ENCODE measurements at regions not wholly inside any gene's neighbourhood (a gene's known extent, or its start where the extent isn't known, plus 50 kb on each side); places are given as distances from the start of the nearest gene placed in this dataset.

DNA sequence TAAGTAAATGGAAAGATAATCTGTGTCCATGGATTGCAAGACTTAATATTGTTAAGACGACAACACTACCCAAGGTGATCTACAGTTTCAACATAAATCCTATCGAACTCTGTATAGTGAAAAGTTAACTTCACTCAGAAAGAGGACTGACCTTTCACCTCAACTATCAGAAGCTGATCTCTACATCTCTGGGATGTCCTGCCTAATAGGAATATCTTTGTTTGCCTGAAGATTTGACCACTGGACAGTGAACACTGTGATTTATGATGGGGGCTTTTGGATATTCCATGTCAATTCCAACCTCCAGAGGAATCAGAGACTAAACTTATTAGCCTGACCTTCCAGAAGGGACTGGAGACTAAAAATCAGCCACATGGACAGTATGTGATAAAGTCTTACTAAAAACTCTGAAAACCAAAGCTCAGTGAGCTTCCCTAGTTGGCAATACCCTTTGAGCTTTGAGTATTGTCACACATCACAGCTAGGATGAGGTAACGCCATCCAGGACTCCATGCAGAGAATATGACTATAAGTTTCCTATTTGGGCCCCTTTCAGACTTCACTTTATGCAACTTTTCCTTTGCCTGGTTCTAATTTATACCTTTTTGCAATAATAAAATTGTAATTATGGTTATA lies 164.9 kb upstream of the SETMAR start:
- DNase-seq (ENCODE audit: low spot score), result no peak
- TF ChIP-seq, protein P1, sequence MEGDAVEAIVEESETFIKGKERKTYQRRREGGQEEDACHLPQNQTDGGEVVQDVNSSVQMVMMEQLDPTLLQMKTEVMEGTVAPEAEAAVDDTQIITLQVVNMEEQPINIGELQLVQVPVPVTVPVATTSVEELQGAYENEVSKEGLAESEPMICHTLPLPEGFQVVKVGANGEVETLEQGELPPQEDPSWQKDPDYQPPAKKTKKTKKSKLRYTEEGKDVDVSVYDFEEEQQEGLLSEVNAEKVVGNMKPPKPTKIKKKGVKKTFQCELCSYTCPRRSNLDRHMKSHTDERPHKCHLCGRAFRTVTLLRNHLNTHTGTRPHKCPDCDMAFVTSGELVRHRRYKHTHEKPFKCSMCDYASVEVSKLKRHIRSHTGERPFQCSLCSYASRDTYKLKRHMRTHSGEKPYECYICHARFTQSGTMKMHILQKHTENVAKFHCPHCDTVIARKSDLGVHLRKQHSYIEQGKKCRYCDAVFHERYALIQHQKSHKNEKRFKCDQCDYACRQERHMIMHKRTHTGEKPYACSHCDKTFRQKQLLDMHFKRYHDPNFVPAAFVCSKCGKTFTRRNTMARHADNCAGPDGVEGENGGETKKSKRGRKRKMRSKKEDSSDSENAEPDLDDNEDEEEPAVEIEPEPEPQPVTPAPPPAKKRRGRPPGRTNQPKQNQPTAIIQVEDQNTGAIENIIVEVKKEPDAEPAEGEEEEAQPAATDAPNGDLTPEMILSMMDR (IDR thresholded peaks at IDR 0.05; ENCODE audit: extremely low read depth, insufficient read depth, missing control alignments), result no peak
- in situ Hi-C loops (cut with MboI; ENCODE audit: low pct_unique_long_range_greater_than_20kb, low sequenced_read_pairs, unreplicated experiment), result no loop called here

DNA sequence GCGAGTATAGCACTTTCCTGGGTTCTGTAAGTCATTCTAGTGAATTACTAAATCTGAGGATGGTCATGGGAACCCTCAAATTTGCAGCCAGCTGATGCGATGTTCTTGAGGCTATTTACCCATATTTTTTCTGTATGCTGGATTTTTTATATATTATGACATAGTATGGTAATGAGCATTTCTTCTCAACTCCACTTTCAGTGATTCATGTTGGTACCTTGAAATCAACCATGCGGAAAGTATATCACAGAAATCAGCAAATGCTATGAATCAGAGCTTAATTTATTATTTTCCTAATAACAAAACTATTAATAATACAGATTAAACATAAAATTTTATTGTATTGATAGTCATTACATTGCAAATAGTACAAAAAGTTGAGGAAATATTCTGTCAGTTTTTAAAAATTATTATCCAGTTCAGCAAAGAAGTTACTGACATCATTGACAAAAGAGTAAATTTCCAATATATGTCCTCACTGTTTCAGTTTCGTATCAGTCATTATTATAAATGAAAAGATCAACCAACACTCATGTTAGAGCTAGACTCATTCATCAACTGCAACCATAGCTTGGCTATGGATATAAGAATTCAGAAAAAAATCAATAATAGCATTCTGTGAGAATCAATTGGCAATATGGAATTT lies 164.3 kb upstream of the SETMAR start:
- TF ChIP-seq, protein P1 (IDR thresholded peaks at IDR 0.05; ENCODE audit: extremely low read depth, insufficient read depth, missing control alignments), result no peak
- no peak for DNase-seq (ENCODE audit: low spot score)
- in situ Hi-C loops (cut with MboI; ENCODE audit: low pct_unique_long_range_greater_than_20kb, low sequenced_read_pairs, unreplicated experiment), result no loop called here

DNA sequence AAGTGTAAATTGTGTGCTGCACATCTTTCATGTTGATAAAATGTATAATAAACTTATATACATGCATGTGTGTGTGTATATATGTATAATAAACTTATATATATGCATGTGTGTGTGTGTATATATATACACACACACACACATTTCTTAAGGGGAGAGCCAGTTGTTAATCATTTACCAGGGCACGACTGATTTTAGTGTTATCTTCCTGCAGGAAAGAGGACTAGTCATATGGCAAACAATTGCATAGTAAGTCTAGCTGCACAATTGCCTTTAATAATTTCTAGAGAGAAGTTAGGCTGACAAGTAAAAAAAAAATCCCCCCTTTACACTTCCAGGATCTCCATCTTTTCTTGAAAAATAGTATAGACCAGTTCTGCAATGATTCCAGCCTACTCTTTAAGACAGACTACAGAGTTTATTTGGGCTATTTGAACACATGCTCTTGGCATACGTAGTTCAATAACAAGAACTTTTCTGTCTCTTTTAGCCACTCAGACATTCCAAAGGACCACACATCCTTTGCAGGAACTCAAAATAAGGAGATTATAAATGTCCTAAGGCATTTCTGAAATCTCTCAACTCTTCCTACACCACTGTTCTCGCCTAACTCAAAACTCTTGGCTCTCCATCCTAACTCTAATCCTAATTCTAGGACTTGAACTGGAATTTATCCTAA lies 163.6 kb upstream of the SETMAR start:
- DNase-seq (ENCODE audit: low spot score), result no peak
- in situ Hi-C loops (cut with MboI; ENCODE audit: low pct_unique_long_range_greater_than_20kb, low sequenced_read_pairs, unreplicated experiment), result no loop called here
- TF ChIP-seq, protein P1 (IDR thresholded peaks at IDR 0.05; ENCODE audit: extremely low read depth, insufficient read depth, missing control alignments), result no peak

DNA sequence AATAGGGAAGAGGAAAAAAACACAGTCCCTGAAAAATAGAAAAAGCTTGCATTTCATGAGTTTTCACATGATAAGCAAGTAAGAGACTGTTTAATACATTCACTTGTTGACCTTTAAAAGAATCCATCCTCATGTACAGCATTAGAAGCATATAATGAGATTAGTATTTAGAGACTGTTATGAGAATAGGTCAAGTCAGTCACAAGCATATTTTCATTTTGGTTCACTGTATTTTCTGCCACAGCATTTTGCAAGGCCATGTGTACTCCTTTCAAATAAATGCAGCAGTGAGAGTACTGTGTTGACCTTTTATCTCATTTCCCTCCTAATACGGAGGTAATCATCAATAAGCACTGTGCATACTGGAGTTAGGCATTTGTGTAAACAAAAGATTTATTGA lies 162.2 kb upstream of the SETMAR start:
- DNase-seq (ENCODE audit: low spot score), result no peak
- in situ Hi-C loops (cut with MboI; ENCODE audit: low pct_unique_long_range_greater_than_20kb, low sequenced_read_pairs, unreplicated experiment), result no loop called here
- TF ChIP-seq, protein P1 (IDR thresholded peaks at IDR 0.05; ENCODE audit: extremely low read depth, insufficient read depth, missing control alignments), result no peak

DNA sequence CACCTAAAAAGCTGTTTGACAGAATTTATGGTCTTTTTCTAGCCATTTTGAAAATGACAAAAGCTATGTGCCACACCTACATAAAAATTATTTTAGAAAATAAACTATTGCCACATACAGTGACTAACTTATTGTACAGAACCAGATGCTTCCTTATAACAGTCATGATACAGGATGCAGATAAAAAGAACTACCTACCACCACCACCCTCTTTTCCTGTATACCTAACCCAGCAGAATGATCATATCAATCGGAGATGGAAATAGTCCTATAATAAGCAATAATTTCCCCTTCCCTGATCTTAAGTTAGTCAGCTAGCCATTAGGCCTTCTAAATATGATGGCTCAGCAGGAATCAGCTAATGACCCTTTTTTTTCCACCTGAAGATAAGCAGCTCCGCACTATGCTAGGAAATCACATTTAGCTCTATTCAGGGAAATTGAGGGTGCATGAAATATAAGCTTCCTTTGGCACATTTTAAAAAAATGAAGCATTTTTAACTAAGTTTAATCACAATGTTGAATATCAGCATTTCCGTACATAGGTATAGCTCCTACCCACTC lies 155.5 kb upstream of the SETMAR start:
- in situ Hi-C loops (cut with MboI; ENCODE audit: low pct_unique_long_range_greater_than_20kb, low sequenced_read_pairs, unreplicated experiment), result no loop called here
- DNase-seq (ENCODE audit: low spot score), result no peak
- TF ChIP-seq, protein P1 (IDR thresholded peaks at IDR 0.05; ENCODE audit: extremely low read depth, insufficient read depth, missing control alignments), result no peak

DNA sequence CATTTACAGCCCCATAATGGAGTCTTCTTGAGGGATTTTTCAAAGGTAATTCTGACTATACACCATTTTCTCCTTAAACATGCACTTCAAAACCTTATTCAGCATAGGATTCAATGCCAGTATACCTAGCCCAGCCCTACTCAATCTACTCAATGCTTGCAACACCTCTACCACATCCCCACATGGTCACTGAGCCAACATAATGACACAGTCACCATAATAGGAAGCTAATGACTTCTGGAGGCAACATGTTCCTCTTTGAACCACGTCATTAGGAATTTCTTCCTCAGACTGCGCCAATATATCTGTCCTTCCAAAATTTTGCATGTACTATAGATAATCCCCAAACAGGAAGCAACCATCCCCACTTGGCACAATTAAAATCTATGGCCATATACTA lies 153.9 kb upstream of the SETMAR start:
- TF ChIP-seq, protein P1 (IDR thresholded peaks at IDR 0.05; ENCODE audit: extremely low read depth, insufficient read depth, missing control alignments), result no peak
- DNase-seq (ENCODE audit: low spot score), result no peak
- in situ Hi-C loops (cut with MboI; ENCODE audit: low pct_unique_long_range_greater_than_20kb, low sequenced_read_pairs, unreplicated experiment), result no loop called here

Data from GM13977 (cell line).